Gastroesophageal sphincter (tissue), 3 donors: ENCODE measurements at regions not wholly inside any gene's neighbourhood (a gene's known extent, or its start where the extent isn't known, plus 50 kb on each side); places are given as distances from the start of the nearest gene placed in this dataset.

Experiments
- EP300 ChIP-seq: sonication (generic); formaldehyde crosslinking; IDR thresholded peaks from one replicate; pipeline ENCODE4 v1.6.1; 2017; ENCODE audit warnings: antibody characterized with exemption, mild to moderate bottlenecking
- POLR2A ChIP-seq, 2 donors: fragments of 450-650 bp; IDR thresholded peaks; one replicate each; pipeline ENCODE4 v1.6.1; 2017; ENCODE audit warnings: antibody characterized with exemption in 2 of 2, mild to moderate bottlenecking in 2 of 2, moderate library complexity in 1 of 2
- POLR2AphosphoS5 ChIP-seq: sonication (generic); formaldehyde crosslinking; IDR thresholded peaks from one replicate; pipeline ENCODE4 v1.6.1; 2017; ENCODE audit warnings: antibody characterized with exemption
- TF ChIP-seq, protein P1 (sequence below), 4 experiments: fragments of 200-600 bp in 2 of 4; fragments of 450-650 bp in 2 of 4; sonication (generic) in 1 of 4; IDR thresholded peaks; one replicate each; pipeline ENCODE4 v1.5.1; 2017 to 2019; ENCODE audit warnings: antibody characterized with exemption in 4 of 4, mild to moderate bottlenecking in 2 of 4, moderate library complexity in 2 of 4

DNA sequence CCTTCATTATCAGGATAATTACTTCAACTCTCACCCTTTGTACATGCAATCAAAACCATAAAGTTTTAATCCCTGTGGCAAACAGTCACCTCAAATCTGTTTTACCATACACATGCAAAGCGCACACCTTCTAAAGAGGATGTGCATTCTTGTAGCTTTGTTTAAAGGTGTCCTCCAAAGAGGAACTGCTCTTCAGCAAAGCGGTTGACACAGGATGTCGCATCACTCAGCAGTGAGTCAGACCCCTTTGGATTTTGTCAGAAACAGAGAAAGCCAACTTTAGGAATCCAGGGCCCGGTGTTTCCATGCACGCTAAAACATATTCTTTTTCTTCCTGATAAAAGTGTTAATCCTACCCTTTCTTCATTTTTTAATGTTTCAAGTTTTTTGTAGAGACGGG, 268.3 kb upstream of the ARID1B start:
- TF ChIP-seq, protein P1, sequence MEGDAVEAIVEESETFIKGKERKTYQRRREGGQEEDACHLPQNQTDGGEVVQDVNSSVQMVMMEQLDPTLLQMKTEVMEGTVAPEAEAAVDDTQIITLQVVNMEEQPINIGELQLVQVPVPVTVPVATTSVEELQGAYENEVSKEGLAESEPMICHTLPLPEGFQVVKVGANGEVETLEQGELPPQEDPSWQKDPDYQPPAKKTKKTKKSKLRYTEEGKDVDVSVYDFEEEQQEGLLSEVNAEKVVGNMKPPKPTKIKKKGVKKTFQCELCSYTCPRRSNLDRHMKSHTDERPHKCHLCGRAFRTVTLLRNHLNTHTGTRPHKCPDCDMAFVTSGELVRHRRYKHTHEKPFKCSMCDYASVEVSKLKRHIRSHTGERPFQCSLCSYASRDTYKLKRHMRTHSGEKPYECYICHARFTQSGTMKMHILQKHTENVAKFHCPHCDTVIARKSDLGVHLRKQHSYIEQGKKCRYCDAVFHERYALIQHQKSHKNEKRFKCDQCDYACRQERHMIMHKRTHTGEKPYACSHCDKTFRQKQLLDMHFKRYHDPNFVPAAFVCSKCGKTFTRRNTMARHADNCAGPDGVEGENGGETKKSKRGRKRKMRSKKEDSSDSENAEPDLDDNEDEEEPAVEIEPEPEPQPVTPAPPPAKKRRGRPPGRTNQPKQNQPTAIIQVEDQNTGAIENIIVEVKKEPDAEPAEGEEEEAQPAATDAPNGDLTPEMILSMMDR (IDR thresholded peaks at IDR 0.05) = no peak
- TF ChIP-seq POLR2AphosphoS5 (no peak), POLR2A (IDR thresholded peaks at IDR 0.05) (no peak), EP300 (no peak)
